K562 (cell line): ENCODE measurements at regions not wholly inside any gene's neighbourhood (a gene's known extent, or its start where the extent isn't known, plus 50 kb on each side); places are given as distances from the start of the nearest gene placed in this dataset.

Source experiments
- GABPA ChIP-seq: fragments of 200-800 bp; sonication (Bioruptor generic); conservative IDR thresholded peaks from 2 replicates; pipeline ENCODE4 v1.6.1; 2016; ENCODE audit warnings: low read depth, missing genetic modification characterization, missing compliant biosample characterization
- PRMT5 ChIP-seq: sonication (generic); formaldehyde crosslinking; IDR thresholded peaks from 2 replicates; pipeline ENCODE4 v1.5.0; 2020; ENCODE audit warnings: missing genetic modification reagents
- SIN3A ChIP-seq, 2 experiments: fragments of 150-350 bp in 1 of 2; IDR thresholded peaks; 2 replicates each; pipeline ENCODE4 v1.6.1; 2011 to 2016; ENCODE audit warnings: borderline replicate concordance in 2 of 2, low read depth in 2 of 2, low read length in 2 of 2, mild to moderate bottlenecking in 2 of 2, moderate library complexity in 2 of 2; ENCODE audit not compliant: control insufficient read depth in 1 of 2
- ZBTB1 ChIP-seq: sonication (generic); formaldehyde crosslinking; IDR thresholded peaks from 2 replicates; pipeline ENCODE4 v1.8.1; 2023; ENCODE audit warnings: missing genetic modification reagents, low read depth, mild to moderate bottlenecking, borderline replicate concordance
- ZNF324 ChIP-seq: fragments of 250-450 bp; sonication (Bioruptor Pico); IDR thresholded peaks from 2 replicates; pipeline ENCODE4 v1.4.0; 2020; ENCODE audit warnings: mild to moderate bottlenecking
- ZSCAN29 ChIP-seq: fragments of 450-650 bp; IDR thresholded peaks from 2 replicates; pipeline ENCODE4 v1.6.1; 2017

DNA sequence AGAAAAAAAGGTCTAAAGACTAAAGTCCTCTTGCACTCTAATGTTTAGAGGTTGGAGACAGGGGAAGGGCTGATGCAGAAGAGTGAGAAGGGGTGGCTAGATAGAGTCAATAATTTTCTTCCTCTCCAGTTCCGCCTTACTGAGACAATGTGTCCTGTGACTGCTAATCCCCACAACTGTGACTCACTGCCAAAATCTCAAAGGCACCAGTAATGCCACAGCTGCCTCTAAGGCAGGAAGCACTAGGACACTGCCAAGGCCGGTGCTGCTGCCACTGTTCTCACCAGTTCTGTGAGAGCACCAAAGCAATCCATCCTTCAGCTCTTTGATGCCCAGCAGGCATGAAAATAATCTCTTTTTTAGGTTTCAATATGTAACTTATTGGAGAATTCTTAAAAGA is 701.9 kb upstream of the MAP3K7 start:
- no peak for TF ChIP-seq ZSCAN29
- TF ChIP-seq GABPA (tag), result no peak
- no peak for TF ChIP-seq ZBTB1
- no peak for TF ChIP-seq SIN3A (IDR thresholded peaks at IDR 0.05; ENCODE audit: borderline replicate concordance in 2 of 2, control insufficient read depth in 1 of 2, low read depth in 2 of 2, low read length in 2 of 2)
- TF ChIP-seq ZNF324 (CRISPR knock-in tag), result no peak
- no peak for TF ChIP-seq PRMT5 (CRISPR knock-in tag)
